Activated CD4-positive, alpha-beta T cell treated with anti-CD3 and anti-CD28 coated beads, Interleukin-2, amount 10 ng/mL, durations not matched to agents 24 days and 14 days (primary cell): ENCODE measurements at regions not wholly inside any gene's neighbourhood (a gene's known extent, or its start where the extent isn't known, plus 50 kb on each side); places are given as distances from the start of the nearest gene placed in this dataset.

Experiments used
- DNase-seq: peaks from one replicate; pipeline ENCODE4 v3.0.0; 2022
- H3K27ac Mint-ChIP-seq: one replicate; pipeline ENCODE4 v1.8.0; 2022; ENCODE audit warnings: mild to moderate bottlenecking, mixed read lengths
- H3K27me3 Mint-ChIP-seq: one replicate; pipeline ENCODE4 v1.8.0; 2022; ENCODE audit warnings: mixed read lengths
- H3K36me3 Mint-ChIP-seq: one replicate; pipeline ENCODE4 v1.8.0; 2022; ENCODE audit warnings: low read depth, mild to moderate bottlenecking, mixed read lengths
- H3K4me1 Mint-ChIP-seq: one replicate; pipeline ENCODE4 v1.8.0; 2021; ENCODE audit warnings: mixed read lengths
- H3K4me3 Mint-ChIP-seq: one replicate; pipeline ENCODE4 v1.8.0; 2022; ENCODE audit warnings: mild to moderate bottlenecking, moderate library complexity, mixed read lengths
- H3K9me3 Mint-ChIP-seq: one replicate; pipeline ENCODE4 v1.8.0; 2021; ENCODE audit warnings: mixed read lengths
- intact Hi-C: fragments of 100-400 bp; cut with micrococcal nuclease; formaldehyde crosslinking; loops from one replicate; pipeline ENCODE4 v1.15.1; 2023

- Mint-ChIP-seq H3K4me1 (peaks cover 28% of the 10 kb centered on the region), H3K27ac (no peak overlapping the region), H3K36me3 (no peaks in the 10 kb centered on the region), H3K9me3 (peaks cover 10% of the 10 kb centered on the region), H3K4me3 (no peak overlapping the region), H3K27me3 (peaks cover 3% of the 10 kb centered on the region)
- intact Hi-C loops: loop anchor here (5.0 kb wide), 1 partner anchor 47 kb away; no protein-coding TSS in a partner anchor
- DNase-seq: no peak
These were observed 91.2 kb downstream of the INSIG2 start for GRCh38 chr2:118179445-118179844.

DNA sequence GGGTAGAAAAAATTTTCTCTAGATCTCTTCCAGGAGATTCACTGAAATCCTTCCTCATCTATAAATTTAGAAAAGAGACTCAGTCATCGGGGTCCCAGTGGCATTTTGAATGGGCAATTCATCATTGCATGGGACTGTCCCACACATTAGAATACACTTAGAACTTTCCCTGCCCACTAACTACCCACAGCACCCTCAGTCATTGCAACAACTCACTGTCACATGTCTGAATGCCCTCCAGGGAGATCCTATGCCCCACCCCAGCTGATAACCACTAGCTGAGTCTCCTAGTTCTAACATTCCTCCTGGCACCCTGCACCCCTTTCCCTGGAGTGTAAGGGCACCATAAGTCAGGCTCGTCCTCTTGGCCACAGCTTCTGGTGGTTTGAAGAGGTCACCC is 89.6 kb downstream of the INSIG2 start:
- peaks cover 3% of the 10 kb centered on the region for H3K27me3 Mint-ChIP-seq
- H3K4me1 Mint-ChIP-seq: peaks cover 28% of the 10 kb centered on the region
- intact Hi-C loops: loop anchor here (1.0 to 5.0 kb wide), 3 partner anchors 7 to 89 kb away; partner anchors contain the start of gene INSIG2

GRCh38 chr2:118177318-118177717 is 89.0 kb downstream of the INSIG2 start:
- Mint-ChIP-seq H3K4me3 (peak overlapping the region; percentile 60), H3K9me3 (peaks cover 10% of the 10 kb centered on the region), H3K36me3 (no peaks in the 10 kb centered on the region), H3K27ac (peak overlapping the region; percentile 94), H3K27me3 (peaks cover 3% of the 10 kb centered on the region), H3K4me1 (peaks cover 28% of the 10 kb centered on the region)
- intact Hi-C loops: loop anchor here (1.0 to 5.0 kb wide), 3 partner anchors 8 to 89 kb away; partner anchors contain the start of gene INSIG2
- peak; percentile 57 for DNase-seq

More for the DNA sequence above, 89.6 kb downstream of the INSIG2 start:
- peaks cover 10% of the 10 kb centered on the region for H3K9me3 Mint-ChIP-seq
- peak overlapping the region; percentile 94 for H3K27ac Mint-ChIP-seq
- H3K36me3 Mint-ChIP-seq: no peaks in the 10 kb centered on the region
- H3K4me3 Mint-ChIP-seq: peak overlapping the region; percentile 60
- no peak for DNase-seq

- peaks cover 10% of the 10 kb centered on the region for H3K9me3 Mint-ChIP-seq
- intact Hi-C loops: loop anchor here (2.0 to 5.0 kb wide), 2 partner anchors 44 to 88 kb away; partner anchors contain the start of gene INSIG2
These were observed 88.3 kb downstream of the INSIG2 start for GRCh38 chr2:118176601-118177000.

GRCh38 chr2:118171546-118171945 is 83.3 kb downstream of the INSIG2 start:
- intact Hi-C loops: no loop called here
- H3K9me3 Mint-ChIP-seq: peaks cover 13% of the 10 kb centered on the region
- no peak overlapping the region for H3K27ac Mint-ChIP-seq
- no peaks in the 10 kb centered on the region for H3K27me3 Mint-ChIP-seq
- no peak overlapping the region for H3K4me3 Mint-ChIP-seq
- H3K36me3 Mint-ChIP-seq: no peaks in the 10 kb centered on the region
- H3K4me1 Mint-ChIP-seq: peaks cover 13% of the 10 kb centered on the region
- no peak for DNase-seq

More at GRCh38 chr2:118176601-118177000, 88.3 kb downstream of the INSIG2 start:
- no peak for DNase-seq
- H3K4me3 Mint-ChIP-seq: peak overlapping the region; percentile 60
- peaks cover 3% of the 10 kb centered on the region for H3K27me3 Mint-ChIP-seq
- peaks cover 28% of the 10 kb centered on the region for H3K4me1 Mint-ChIP-seq
- H3K27ac Mint-ChIP-seq: peak overlapping the region; percentile 94
- no peaks in the 10 kb centered on the region for H3K36me3 Mint-ChIP-seq

DNA sequence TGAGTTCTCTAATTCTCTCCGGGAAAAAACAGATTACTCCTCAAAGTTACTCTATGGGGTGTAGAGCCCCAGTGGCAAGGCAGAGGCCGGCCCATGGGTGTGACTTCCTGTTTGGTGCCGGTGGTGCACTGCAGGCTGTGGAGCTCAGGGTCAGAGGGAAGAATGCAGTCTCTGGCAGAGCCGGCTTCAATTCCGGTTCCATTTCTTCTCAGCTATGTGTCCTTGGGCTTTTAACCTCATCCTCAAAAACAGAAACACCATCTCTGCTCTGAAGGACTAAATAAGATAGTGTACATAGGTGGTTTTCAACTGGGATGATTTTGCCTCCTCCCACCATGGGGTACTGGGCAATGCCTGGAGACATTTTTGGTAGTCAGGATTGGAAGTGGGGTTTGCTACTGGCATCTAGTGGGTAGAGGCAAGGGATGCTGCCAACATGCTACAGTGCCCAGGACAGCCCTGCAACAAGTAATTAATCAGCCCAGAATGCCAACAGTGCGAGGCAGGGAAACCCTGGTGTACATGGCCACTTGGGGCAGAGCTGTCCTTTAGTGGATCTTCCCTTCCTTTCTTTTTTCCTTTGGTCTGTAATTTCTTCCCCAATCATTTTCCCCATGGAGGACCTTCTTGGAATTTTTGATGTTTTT is 81.2 kb downstream of the INSIG2 start:
- Mint-ChIP-seq H3K27ac (peak overlapping the region; percentile 50), H3K9me3 (peaks cover 13% of the 10 kb centered on the region), H3K36me3 (no peaks in the 10 kb centered on the region), H3K4me1 (no peaks in the 10 kb centered on the region), H3K27me3 (peaks cover 2% of the 10 kb centered on the region), H3K4me3 (peak overlapping the region; percentile 31)
- intact Hi-C loops: no loop called here
- DNase-seq: peak; percentile 76

DNA sequence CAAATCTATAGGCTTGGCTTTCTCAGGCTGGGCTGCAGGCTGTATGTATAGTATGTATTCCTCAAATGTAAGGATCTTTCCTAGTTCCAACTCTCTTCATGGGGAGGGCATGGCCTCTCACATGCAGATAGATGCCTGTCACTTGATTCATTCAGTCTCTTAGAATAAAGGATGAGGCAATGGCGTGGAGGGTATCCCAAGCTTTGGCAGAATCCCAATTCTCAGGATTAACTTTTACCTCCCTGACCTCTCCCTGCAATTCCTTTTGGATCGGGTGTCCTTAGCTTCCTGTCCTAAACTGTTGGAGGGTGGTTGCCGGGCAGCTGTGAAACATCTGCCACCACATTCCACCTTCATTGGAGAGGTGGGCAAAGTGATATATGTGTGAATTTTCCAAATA is 80.3 kb downstream of the INSIG2 start:
- H3K27ac Mint-ChIP-seq: no peak overlapping the region
- intact Hi-C loops: no loop called here
- H3K4me1 Mint-ChIP-seq: no peaks in the 10 kb centered on the region
- H3K9me3 Mint-ChIP-seq: peaks cover 19% of the 10 kb centered on the region
- H3K36me3 Mint-ChIP-seq: no peaks in the 10 kb centered on the region
- no peak overlapping the region for H3K4me3 Mint-ChIP-seq
- peaks cover 2% of the 10 kb centered on the region for H3K27me3 Mint-ChIP-seq
- no peak for DNase-seq

DNA sequence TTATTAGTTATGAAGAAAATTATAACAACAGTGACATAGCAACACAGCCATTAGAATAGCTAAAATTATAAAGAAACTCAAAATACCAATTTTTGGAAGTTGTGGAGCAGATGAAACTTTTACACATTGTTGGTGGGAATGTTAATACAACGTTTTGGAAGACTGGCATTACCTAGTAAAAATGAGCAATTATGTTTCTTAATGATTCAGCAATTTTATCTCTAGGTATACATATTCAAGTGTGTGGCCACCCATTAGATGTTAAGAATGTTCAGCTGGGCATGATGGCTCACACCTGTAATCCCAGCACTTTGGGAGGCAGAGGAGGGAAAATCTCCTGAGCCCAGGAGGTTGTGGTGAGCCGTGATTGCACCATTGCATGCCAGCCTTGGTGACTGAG is 78.8 kb downstream of the INSIG2 start:
- H3K4me1 Mint-ChIP-seq: no peaks in the 10 kb centered on the region
- H3K36me3 Mint-ChIP-seq: no peaks in the 10 kb centered on the region
- peaks cover 5% of the 10 kb centered on the region for H3K27me3 Mint-ChIP-seq
- intact Hi-C loops: no loop called here
- no peak overlapping the region for H3K27ac Mint-ChIP-seq
- no peak overlapping the region for H3K4me3 Mint-ChIP-seq
- H3K9me3 Mint-ChIP-seq: peaks cover 23% of the 10 kb centered on the region
- no peak for DNase-seq

GRCh38 chr2:118166242-118166641 is 78.0 kb downstream of the INSIG2 start:
- Mint-ChIP-seq H3K27ac (no peak overlapping the region), H3K27me3 (peaks cover 13% of the 10 kb centered on the region), H3K36me3 (no peaks in the 10 kb centered on the region), H3K4me3 (no peak overlapping the region), H3K9me3 (peaks cover 23% of the 10 kb centered on the region), H3K4me1 (no peaks in the 10 kb centered on the region)
- DNase-seq: no peak
- intact Hi-C loops: no loop called here

GRCh38 chr2:118165595-118165994 is 77.3 kb downstream of the INSIG2 start:
- Mint-ChIP-seq H3K27ac (no peak overlapping the region), H3K4me1 (no peaks in the 10 kb centered on the region), H3K9me3 (peaks cover 23% of the 10 kb centered on the region), H3K27me3 (peaks cover 18% of the 10 kb centered on the region), H3K4me3 (no peak overlapping the region), H3K36me3 (no peaks in the 10 kb centered on the region)
- intact Hi-C loops: no loop called here
- DNase-seq: no peak
